Stomach (tissue), 8 donors: ENCODE measurements at regions not wholly inside any gene's neighbourhood (a gene's known extent, or its start where the extent isn't known, plus 50 kb on each side); places are given as distances from the start of the nearest gene placed in this dataset.

Source experiments
- DNase-seq, 2 donors: peaks; one replicate each; pipeline versions ENCODE4 v3.0.0 to v3.0.0-alpha.2; 2013 to 2019
- H3K27ac ChIP-seq, 5 donors: fragments of 200-600 bp in 4 of 5; sonication (generic) in 4 of 5; one replicate each; pipeline ENCODE4 v1.5.1; 2013 to 2019; ENCODE audit warnings: mild to moderate bottlenecking in 1 of 5, moderate library complexity in 1 of 5
- H3K27me3 ChIP-seq, 3 donors: fragments of 200-600 bp; sonication (generic); one replicate each; pipeline ENCODE4 v1.5.1; 2017 to 2019; ENCODE audit warnings: mixed run types in 1 of 3
- H3K36me3 ChIP-seq, 4 donors: fragments of 200-600 bp; sonication (generic); 1 replicate in 3 of 4; 2 replicates in 1 of 4; pipeline ENCODE4 v1.5.1; 2016 to 2019
- H3K4me1 ChIP-seq, 4 donors: fragments of 200-600 bp; sonication (generic); one replicate each; pipeline ENCODE4 v1.5.1; 2016 to 2019
- H3K4me3 ChIP-seq, 4 donors: fragments of 200-600 bp; sonication (generic) in 3 of 4; one replicate each; pipeline ENCODE4 v1.5.1; 2016 to 2019; ENCODE audit warnings: mild to moderate bottlenecking in 1 of 4
- H3K9me3 ChIP-seq, 4 donors: fragments of 200-600 bp; sonication (generic); one replicate each; pipeline ENCODE4 v1.5.1; 2016 to 2019
- EP300 ChIP-seq: sonication (generic); formaldehyde crosslinking; IDR thresholded peaks from one replicate; pipeline ENCODE4 v1.6.1; 2017; ENCODE audit warnings: antibody characterized with exemption
- POLR2A ChIP-seq, 4 donors: fragments of 450-650 bp; IDR thresholded peaks; one replicate each; pipeline ENCODE4 v1.6.1; 2016; ENCODE audit warnings: antibody characterized with exemption in 4 of 4, control low read depth in 2 of 4, mild to moderate bottlenecking in 1 of 4, moderate library complexity in 1 of 4
- POLR2AphosphoS5 ChIP-seq, 3 donors: sonication (generic); formaldehyde crosslinking; IDR thresholded peaks; one replicate each; pipeline ENCODE4 v1.6.1; 2016; ENCODE audit warnings: antibody characterized with exemption in 3 of 3
- WGBS, 5 donors: extraction: QIAGEN DNeasy Blood & Tissue Kit in 3 of 5; methylation state at CpG; one replicate each; pipeline versions ENCODE4 v1.1.5 to v1.1.7; 2013 to 2018; 5-methylcytosine and 5-hydroxymethylcytosine counted together
- intact Hi-C: fragments of 100-400 bp; cut with DNase I; formaldehyde crosslinking; loops from one replicate; pipeline ENCODE4 v1.15.1; 2023; ENCODE audit warnings: low total_unique reads
- TF ChIP-seq, protein P1 (sequence below), 7 experiments: fragments of 450-650 bp in 4 of 7; fragments of 200-600 bp in 3 of 7; sonication (generic) in 3 of 7; IDR thresholded peaks; one replicate each; pipeline ENCODE4 v1.5.1; 2016 to 2019; ENCODE audit warnings: antibody characterized with exemption in 7 of 7, control low read depth in 2 of 7, mild to moderate bottlenecking in 1 of 7
- donor health status: healthy with polysubstance abuse.
- donor health status: Bipolar disorder and iron deficiency.
- donor health status: healthy.

DNA sequence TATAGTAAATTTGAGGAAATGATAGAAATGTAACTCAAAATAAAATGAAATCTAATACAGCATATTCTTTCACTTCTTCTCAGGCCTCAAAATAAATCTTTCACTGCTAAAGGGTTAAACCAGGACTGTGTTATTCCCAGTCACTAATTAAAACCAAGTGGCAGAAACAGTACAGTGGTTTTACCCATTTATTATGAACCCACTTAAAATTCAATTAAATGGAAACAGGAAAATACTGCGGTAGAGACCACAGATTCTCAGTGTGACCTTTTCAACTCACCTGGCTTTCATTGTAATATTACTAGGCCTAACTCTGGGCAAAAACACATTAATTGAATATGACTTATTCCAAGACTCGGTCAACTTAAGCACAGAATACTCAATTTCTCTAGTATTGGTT is 176.5 kb upstream of the DKK2 start:
- Histone ChIP-seq H3K27me3 (no peaks in the 10 kb centered on the region), H3K36me3 (no peaks in the 10 kb centered on the region), H3K4me1 (no peaks in the 10 kb centered on the region), H3K27ac (no peak overlapping the region), H3K4me3 (no peak overlapping the region), H3K9me3 (no peaks in the 10 kb centered on the region)
- 84 to 98% (median 93%) methylated on average over 2 of the region's 2 CpGs for WGBS, 5 donors
- no peak for DNase-seq
- TF ChIP-seq POLR2AphosphoS5 (IDR thresholded peaks at IDR 0.05), result no peak
- TF ChIP-seq POLR2A (IDR thresholded peaks at IDR 0.05), result no peak
- TF ChIP-seq, protein P1, sequence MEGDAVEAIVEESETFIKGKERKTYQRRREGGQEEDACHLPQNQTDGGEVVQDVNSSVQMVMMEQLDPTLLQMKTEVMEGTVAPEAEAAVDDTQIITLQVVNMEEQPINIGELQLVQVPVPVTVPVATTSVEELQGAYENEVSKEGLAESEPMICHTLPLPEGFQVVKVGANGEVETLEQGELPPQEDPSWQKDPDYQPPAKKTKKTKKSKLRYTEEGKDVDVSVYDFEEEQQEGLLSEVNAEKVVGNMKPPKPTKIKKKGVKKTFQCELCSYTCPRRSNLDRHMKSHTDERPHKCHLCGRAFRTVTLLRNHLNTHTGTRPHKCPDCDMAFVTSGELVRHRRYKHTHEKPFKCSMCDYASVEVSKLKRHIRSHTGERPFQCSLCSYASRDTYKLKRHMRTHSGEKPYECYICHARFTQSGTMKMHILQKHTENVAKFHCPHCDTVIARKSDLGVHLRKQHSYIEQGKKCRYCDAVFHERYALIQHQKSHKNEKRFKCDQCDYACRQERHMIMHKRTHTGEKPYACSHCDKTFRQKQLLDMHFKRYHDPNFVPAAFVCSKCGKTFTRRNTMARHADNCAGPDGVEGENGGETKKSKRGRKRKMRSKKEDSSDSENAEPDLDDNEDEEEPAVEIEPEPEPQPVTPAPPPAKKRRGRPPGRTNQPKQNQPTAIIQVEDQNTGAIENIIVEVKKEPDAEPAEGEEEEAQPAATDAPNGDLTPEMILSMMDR (IDR thresholded peaks at IDR 0.05), result no peak
- TF ChIP-seq EP300, result no peak
- intact Hi-C loops, result no loop called here

DNA sequence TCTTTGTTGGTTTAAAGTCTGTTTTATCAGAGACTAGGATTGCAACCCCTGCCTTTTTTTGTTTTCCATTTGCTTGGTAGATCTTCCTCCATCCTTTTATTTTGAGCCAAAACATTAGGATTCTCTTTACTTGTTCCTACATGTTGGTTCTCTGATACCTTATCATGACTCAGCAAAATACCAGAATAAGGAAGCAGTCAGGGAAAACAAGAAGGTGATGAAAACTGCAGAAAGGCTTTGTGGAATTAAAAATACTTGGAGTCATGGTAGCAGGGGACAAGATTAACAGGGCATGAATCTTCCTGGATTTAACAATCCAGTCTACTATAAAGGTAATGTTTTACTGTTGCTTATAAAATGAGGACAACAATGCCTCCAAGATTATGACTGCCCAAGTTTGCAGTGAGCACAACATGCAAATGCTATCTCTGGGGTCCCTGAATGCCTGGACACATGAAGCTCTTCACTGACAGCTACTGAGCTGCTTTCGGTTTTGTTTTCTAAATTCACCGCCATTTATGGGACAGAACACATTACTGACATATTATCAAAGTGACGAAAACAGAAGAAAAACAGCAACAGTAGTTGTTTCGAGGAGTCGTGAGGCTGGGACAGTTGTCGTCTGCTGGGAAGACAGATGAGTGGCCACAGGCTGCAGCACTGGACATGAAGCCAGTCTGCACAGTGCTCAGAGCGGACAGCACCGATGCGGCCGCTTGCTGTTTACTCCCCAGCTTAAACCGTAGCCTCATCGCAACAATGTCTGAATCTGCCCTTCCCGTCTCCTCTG is 174.5 kb upstream of the DKK2 start:
- TF ChIP-seq POLR2A (IDR thresholded peaks at IDR 0.05) (no peak), POLR2AphosphoS5 (IDR thresholded peaks at IDR 0.05) (no peak), EP300 (no peak)
- TF ChIP-seq, protein P1 (IDR thresholded peaks at IDR 0.05), result no peak
- DNase-seq, result no peak
- no peak overlapping the region for H3K4me3 ChIP-seq
- no peaks in the 10 kb centered on the region for H3K4me1 ChIP-seq
- no peaks in the 10 kb centered on the region for H3K27me3 ChIP-seq
- H3K9me3 ChIP-seq, result no peaks in the 10 kb centered on the region
- intact Hi-C loops, result no loop called here
- H3K27ac ChIP-seq, result no peak overlapping the region
- no peaks in the 10 kb centered on the region for H3K36me3 ChIP-seq
- 79 to 91% (median 85%) methylated on average over 13 of the region's 13 CpGs for WGBS, 5 donors

DNA sequence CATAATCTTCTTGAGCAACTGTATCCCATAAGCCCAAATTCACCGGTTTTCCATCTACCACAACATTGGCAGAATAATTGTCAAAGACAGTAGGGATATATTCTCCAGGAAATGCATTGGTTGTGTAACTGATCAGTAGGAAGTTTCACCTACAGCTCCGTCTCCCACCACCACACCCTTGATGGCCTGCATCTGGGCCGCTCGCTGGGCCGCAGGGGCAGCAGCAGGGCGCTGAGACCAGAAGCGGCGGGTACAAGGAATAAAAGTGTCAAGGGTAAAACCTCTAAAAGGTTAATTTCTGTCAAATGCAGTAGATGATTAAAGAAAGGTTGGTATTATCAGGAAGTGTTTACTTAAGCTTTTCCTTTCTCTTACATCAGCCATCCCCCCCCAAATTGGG is 167.6 kb upstream of the DKK2 start:
- TF ChIP-seq POLR2A (IDR thresholded peaks at IDR 0.05), result no peak
- TF ChIP-seq, protein P1 (IDR thresholded peaks at IDR 0.05), result no peak
- no peak for TF ChIP-seq EP300
- no peak for TF ChIP-seq POLR2AphosphoS5 (IDR thresholded peaks at IDR 0.05)
- Histone ChIP-seq H3K36me3 (no peaks in the 10 kb centered on the region), H3K4me3 (no peak overlapping the region), H3K9me3 (no peaks in the 10 kb centered on the region), H3K4me1 (no peaks in the 10 kb centered on the region), H3K27me3 (no peaks in the 10 kb centered on the region), H3K27ac (no peak overlapping the region)
- 91 to 95% (median 92%) methylated on average over 8 of the region's 8 CpGs for whole genome bisulfite sequencing, 5 donors
- no peak for DNase-seq
- intact Hi-C loops, result no loop called here

DNA sequence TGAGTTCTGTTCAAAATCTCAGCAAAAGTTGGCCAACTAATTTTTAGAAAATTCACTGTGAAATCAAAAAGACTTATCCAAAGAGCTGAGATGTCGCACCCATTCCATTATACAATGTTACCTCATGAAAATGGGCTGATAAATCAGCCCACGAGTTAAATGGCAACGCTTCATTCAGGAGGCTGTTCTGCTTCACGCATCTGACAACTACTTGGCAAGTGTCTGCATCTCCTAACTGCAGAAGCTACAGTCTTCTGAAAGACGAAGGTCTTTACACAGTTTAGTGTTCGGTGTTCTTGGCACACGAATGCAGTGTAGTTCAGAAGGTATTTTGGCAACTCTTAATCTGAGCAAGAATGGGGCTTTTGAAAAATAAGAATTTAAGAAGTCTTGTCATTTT is 166.6 kb upstream of the DKK2 start:
- Histone ChIP-seq H3K27me3 (no peaks in the 10 kb centered on the region), H3K4me1 (no peaks in the 10 kb centered on the region), H3K4me3 (no peak overlapping the region), H3K9me3 (no peaks in the 10 kb centered on the region), H3K36me3 (no peaks in the 10 kb centered on the region), H3K27ac (no peak overlapping the region)
- DNase-seq, result peak in 1 of 2 donors; percentile 35
- WGBS, 5 donors, result 69 to 90% (median 80%) methylated on average over 7 of the region's 7 CpGs
- intact Hi-C loops, result no loop called here
- TF ChIP-seq EP300 (no peak), POLR2A (IDR thresholded peaks at IDR 0.05) (no peak)

DNA sequence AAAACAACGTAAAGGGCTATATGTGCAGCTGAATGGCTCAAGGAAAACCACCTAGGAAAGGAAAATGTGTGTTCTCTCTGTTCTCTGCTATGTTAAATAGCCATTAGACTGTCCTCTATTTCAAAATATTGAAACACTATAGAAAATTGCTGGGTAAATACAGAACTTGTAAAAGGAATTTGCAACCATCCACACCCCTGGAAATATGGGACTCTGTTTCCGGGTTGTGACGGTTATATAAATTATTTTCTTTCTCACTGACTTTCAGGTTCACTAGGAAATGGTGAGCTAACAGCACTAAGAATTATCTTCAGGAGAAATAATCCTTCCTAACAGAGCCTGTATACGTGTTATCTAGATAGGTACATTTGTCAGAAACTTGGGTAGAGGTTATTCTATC is 161.0 kb upstream of the DKK2 start:
- H3K4me1 ChIP-seq, result no peaks in the 10 kb centered on the region
- H3K27me3 ChIP-seq, result no peaks in the 10 kb centered on the region
- H3K4me3 ChIP-seq, result no peak overlapping the region
- TF ChIP-seq POLR2AphosphoS5 (IDR thresholded peaks at IDR 0.05) (no peak), EP300 (no peak), POLR2A (IDR thresholded peaks at IDR 0.05) (no peak)
- TF ChIP-seq, protein P1 (IDR thresholded peaks at IDR 0.05), result no peak
- no peaks in the 10 kb centered on the region for H3K9me3 ChIP-seq
- WGBS, 5 donors, result 58 to 75% (median 65%) methylated on average over 4 of the region's 4 CpGs
- no peak for DNase-seq
- H3K36me3 ChIP-seq, result no peaks in the 10 kb centered on the region
- intact Hi-C loops, result no loop called here
- no peak overlapping the region for H3K27ac ChIP-seq
